ENCODE measurements at regions not wholly inside any gene's neighbourhood (a gene's known extent, or its start where the extent isn't known, plus 50 kb on each side); places are given as distances from the start of the nearest gene placed in this dataset.

- no peak overlapping the region for H3K9ac ChIP-seq (replicated peaks; ENCODE audit: extremely low read depth, insufficient read depth, low read length)
- no peak overlapping the region for H3K27ac ChIP-seq (ENCODE audit: insufficient read depth, low read depth, low read length)
- H3K4me1 ChIP-seq (ENCODE audit: control insufficient read depth, extremely low read depth, insufficient read depth, low read length) = peaks cover 18% of the 10 kb centered on the region
- H3K79me2 ChIP-seq (ENCODE audit: control insufficient read depth, insufficient read depth, low read length) = no peaks in the 10 kb centered on the region
- H3K27me3 ChIP-seq (ENCODE audit: control insufficient read depth in 2 of 2, insufficient read depth in 2 of 2, low read length in 2 of 2) = no peaks in the 10 kb centered on the region
- dilution Hi-C loops (cut with MboI; ENCODE audit: extremely low pct_ligation_motif_present, low sequenced_read_pairs) (no loop called here), intact Hi-C loops (cut with micrococcal nuclease) (no loop called here)
- no peaks in the 10 kb centered on the region for H3K9me1 ChIP-seq (replicated peaks; ENCODE audit: control insufficient read depth, extremely low read depth, insufficient read depth, low read length)
- BruUV-seq (replicated peaks) = no TSS peak
- DNase-seq (ENCODE audit: low read depth, low spot score) (no peak), FAIRE-seq (peak; percentile 44)
- no peak overlapping the region for H3K4me2 ChIP-seq (ENCODE audit: insufficient read depth, low read length)
- TF ChIP-seq MAX (IDR thresholded peaks at IDR 0.05; ENCODE audit: insufficient read depth, insufficient read length) = no peak
- TF ChIP-seq MYC (IDR thresholded peaks at IDR 0.05; ENCODE audit: low read depth, low read length) = no peak
- TF ChIP-seq FOS (IDR thresholded peaks at IDR 0.05; ENCODE audit: borderline replicate concordance, insufficient read depth, low read length) = no peak
- TF ChIP-seq JUN (IDR thresholded peaks at IDR 0.05; ENCODE audit: borderline replicate concordance, insufficient read depth, insufficient read length, low read depth) = no peak
- POLR2A ChIA-PET = no interaction called here
- H3K4me3 ChIP-seq (replicated peaks in 1 of 3; ENCODE audit: insufficient read depth in 1 of 3, low read depth in 1 of 3, low read length in 3 of 3) = no peak overlapping the region
- CTCF ChIA-PET = interaction anchor here (1.9 to 4.8 kb wide), 2 partner anchors 10 to 50 kb away, joined by 5 to 24 read pairs; no protein-coding TSS in a partner anchor
- no peaks in the 10 kb centered on the region for H3K9me3 ChIP-seq (replicated peaks; ENCODE audit: control insufficient read depth, insufficient read depth, low read length)
- no peaks in the 10 kb centered on the region for H4K20me1 ChIP-seq (replicated peaks; ENCODE audit: control insufficient read depth, extremely low read depth, insufficient read depth, low read length)
- no peaks in the 10 kb centered on the region for H3K36me3 ChIP-seq (ENCODE audit: control insufficient read depth in 2 of 2, extremely low read depth in 1 of 2, insufficient read depth in 2 of 2, low read length in 2 of 2)
- H2AFZ ChIP-seq (ENCODE audit: low read depth, low read length) = no peak overlapping the region
Observed at GRCh38 chr6:154917941-154918340, 77.2 kb upstream of the TIAM2 start.

GRCh38 chr6:154919806-154920205, 75.3 kb upstream of the TIAM2 start:
- Histone ChIP-seq H3K27ac (ENCODE audit: insufficient read depth, low read depth, low read length) (no peak overlapping the region), H3K9me3 (replicated peaks; ENCODE audit: control insufficient read depth, insufficient read depth, low read length) (no peaks in the 10 kb centered on the region), H3K9ac (replicated peaks; ENCODE audit: extremely low read depth, insufficient read depth, low read length) (no peak overlapping the region), H3K4me2 (ENCODE audit: insufficient read depth, low read length) (no peak overlapping the region), H3K9me1 (replicated peaks; ENCODE audit: control insufficient read depth, extremely low read depth, insufficient read depth, low read length) (no peaks in the 10 kb centered on the region), H3K4me3 (replicated peaks in 1 of 3; ENCODE audit: insufficient read depth in 1 of 3, low read depth in 1 of 3, low read length in 3 of 3) (no peak overlapping the region), H3K36me3 (ENCODE audit: control insufficient read depth in 2 of 2, extremely low read depth in 1 of 2, insufficient read depth in 2 of 2, low read length in 2 of 2) (no peaks in the 10 kb centered on the region), H3K4me1 (ENCODE audit: control insufficient read depth, extremely low read depth, insufficient read depth, low read length) (peaks cover 9% of the 10 kb centered on the region), H3K79me2 (ENCODE audit: control insufficient read depth, insufficient read depth, low read length) (no peaks in the 10 kb centered on the region), H4K20me1 (replicated peaks; ENCODE audit: control insufficient read depth, extremely low read depth, insufficient read depth, low read length) (no peaks in the 10 kb centered on the region), H3K27me3 (ENCODE audit: control insufficient read depth in 2 of 2, insufficient read depth in 2 of 2, low read length in 2 of 2) (no peaks in the 10 kb centered on the region), H2AFZ (ENCODE audit: low read depth, low read length) (no peak overlapping the region)
- CTCF ChIA-PET = interaction anchor here (0.9 to 4.8 kb wide), 6 partner anchors 8 to 254 kb away, joined by 3 to 24 read pairs (median 4); no protein-coding TSS in a partner anchor
- BruUV-seq (replicated peaks) = no TSS peak
- POLR2A ChIA-PET = no interaction called here
- intact Hi-C loops (cut with micrococcal nuclease) (no loop called here), dilution Hi-C loops (cut with MboI; ENCODE audit: extremely low pct_ligation_motif_present, low sequenced_read_pairs) (no loop called here)
- FAIRE-seq = no peak
- no peak for TF ChIP-seq MAX (IDR thresholded peaks at IDR 0.05; ENCODE audit: insufficient read depth, insufficient read length)
- no peak for TF ChIP-seq CTCF (IDR thresholded peaks at IDR 0.05; ENCODE audit: extremely low read depth in 1 of 2, insufficient read depth in 1 of 2, low read depth in 1 of 2, low read length in 2 of 2)
- no peak for TF ChIP-seq EZH2 (IDR thresholded peaks at IDR 0.05; ENCODE audit: borderline replicate concordance, low read depth, low read length, severe bottlenecking)
- TF ChIP-seq JUN (IDR thresholded peaks at IDR 0.05; ENCODE audit: borderline replicate concordance, insufficient read depth, insufficient read length, low read depth) = no peak
- TF ChIP-seq POLR2AphosphoS5 (IDR thresholded peaks at IDR 0.05; ENCODE audit: insufficient read depth, low read depth, low read length) = no peak
- TF ChIP-seq FOS (IDR thresholded peaks at IDR 0.05; ENCODE audit: borderline replicate concordance, insufficient read depth, low read length) = no peak
- no peak for TF ChIP-seq MYC (IDR thresholded peaks at IDR 0.05; ENCODE audit: low read depth, low read length)
- no peak for TF ChIP-seq GATA2 (IDR thresholded peaks at IDR 0.05; ENCODE audit: insufficient read depth, insufficient read length, low read depth, low read length)
- no peak for DNase-seq (ENCODE audit: low read depth, low spot score)
